ENCODE measurements at regions not wholly inside any gene's neighbourhood (a gene's known extent, or its start where the extent isn't known, plus 50 kb on each side); places are given as distances from the start of the nearest gene placed in this dataset.

DNA sequence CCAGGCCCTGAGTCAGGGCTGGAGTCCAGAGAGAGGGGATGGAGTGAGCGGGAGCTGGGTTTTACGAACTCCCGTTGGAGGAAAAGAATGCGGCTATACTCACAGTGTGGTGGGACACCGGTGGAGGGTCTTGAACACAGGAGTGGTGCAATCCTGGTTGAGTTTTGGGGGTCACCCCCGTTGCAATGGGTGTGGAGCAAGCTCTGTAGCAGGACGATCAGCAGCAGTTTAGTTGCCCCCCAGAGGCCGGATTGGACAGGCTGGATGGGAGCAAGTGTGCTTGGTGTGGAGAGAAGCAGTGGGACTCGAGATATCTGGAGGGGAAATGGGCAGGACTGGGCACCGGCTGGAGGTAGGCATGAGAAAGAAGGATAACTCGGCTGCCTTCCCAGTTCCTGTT lies 72.3 kb upstream of the TWIST2 start:
- no peak for TF ChIP-seq POLR2A (IDR thresholded peaks at IDR 0.05)
- TF ChIP-seq, protein P1, sequence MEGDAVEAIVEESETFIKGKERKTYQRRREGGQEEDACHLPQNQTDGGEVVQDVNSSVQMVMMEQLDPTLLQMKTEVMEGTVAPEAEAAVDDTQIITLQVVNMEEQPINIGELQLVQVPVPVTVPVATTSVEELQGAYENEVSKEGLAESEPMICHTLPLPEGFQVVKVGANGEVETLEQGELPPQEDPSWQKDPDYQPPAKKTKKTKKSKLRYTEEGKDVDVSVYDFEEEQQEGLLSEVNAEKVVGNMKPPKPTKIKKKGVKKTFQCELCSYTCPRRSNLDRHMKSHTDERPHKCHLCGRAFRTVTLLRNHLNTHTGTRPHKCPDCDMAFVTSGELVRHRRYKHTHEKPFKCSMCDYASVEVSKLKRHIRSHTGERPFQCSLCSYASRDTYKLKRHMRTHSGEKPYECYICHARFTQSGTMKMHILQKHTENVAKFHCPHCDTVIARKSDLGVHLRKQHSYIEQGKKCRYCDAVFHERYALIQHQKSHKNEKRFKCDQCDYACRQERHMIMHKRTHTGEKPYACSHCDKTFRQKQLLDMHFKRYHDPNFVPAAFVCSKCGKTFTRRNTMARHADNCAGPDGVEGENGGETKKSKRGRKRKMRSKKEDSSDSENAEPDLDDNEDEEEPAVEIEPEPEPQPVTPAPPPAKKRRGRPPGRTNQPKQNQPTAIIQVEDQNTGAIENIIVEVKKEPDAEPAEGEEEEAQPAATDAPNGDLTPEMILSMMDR (IDR thresholded peaks at IDR 0.05) = no peak
